Mesenteric fat pad (tissue), 1 donor: ENCODE measurements at regions not wholly inside any gene's neighbourhood (a gene's known extent, or its start where the extent isn't known, plus 50 kb on each side); places are given as distances from the start of the nearest gene placed in this dataset.

ENCODE experiments used
- DNase-seq: peaks from one replicate; pipeline ENCODE4 v3.0.0-alpha.2; 2020; ENCODE audit warnings: low spot score
- donor health status: DM: yes; HTN: yes; CAD: no.

DNA sequence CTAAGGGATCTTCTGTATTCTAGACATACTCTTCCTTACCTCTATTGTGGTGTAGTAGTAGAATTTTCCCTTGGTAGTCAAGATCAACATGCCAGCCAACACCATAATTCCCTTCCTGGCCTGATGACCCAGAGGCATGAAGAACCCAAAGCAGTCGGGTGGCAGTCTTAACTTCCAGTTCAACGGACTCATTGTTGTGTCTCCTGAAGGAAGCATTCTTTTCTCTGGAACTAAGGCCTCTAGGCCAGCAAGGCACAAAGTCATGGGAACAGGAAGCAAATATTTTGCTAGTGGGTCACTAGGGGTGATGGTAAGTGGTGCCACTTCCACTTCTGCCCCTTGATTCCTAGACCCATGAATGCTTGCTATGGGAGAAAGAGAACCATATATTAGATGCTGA is 55.2 kb upstream of the DAPK1 start:
- no peak for DNase-seq

GRCh38 chr9:87443006-87443405 is 54.7 kb upstream of the DAPK1 start:
- DNase-seq = no peak

GRCh38 chr9:87443461-87443860 is 54.2 kb upstream of the DAPK1 start:
- no peak for DNase-seq

GRCh38 chr9:87445646-87446045 is 52.0 kb upstream of the DAPK1 start:
- DNase-seq = no peak

GRCh38 chr9:87446527-87446926 is 51.1 kb upstream of the DAPK1 start:
- DNase-seq = no peak

DNA sequence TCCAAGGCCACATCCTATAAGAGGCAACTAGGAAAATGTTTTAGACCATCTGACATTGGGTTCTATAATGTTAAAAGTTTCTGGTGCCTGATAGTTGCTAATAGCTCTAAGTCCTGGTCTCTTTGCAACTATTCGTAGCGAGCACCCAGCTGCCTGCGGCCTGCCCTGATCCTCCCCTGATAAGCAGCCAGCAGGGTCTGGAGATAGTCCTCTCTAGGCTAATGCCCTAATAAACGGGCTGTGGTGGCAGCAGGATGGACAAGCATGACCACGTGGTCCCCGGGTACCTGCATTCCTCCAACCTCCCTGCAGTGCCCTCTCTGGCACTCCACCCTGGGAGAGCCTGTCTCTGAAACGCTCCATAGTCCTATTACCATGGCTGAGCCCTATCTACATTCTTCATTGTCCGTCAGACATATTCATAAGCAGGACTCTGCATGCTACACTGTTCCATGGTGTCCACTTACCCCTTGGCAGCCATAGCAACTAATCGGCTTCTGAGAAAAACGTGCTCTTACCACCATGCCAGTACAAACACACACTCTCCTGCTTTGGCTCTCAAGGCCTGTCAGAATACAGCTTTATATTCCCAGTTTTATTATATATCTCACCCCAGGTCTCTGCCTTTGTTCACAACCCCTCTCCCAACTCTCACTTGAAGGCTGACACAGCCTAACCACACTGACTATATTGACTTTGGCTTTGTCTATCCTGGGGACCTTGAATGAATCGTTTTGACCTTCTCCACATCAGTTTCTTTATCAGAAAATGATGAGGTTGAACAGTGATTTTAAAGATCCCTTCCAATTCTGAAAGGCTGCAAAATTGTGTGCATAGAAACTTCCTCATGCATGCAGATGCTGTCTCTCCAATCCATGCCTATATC is 49.9 kb upstream of the DAPK1 start:
- no peak for DNase-seq
